HG03039 (cell line): ENCODE measurements at regions not wholly inside any gene's neighbourhood (a gene's known extent, or its start where the extent isn't known, plus 50 kb on each side); places are given as distances from the start of the nearest gene placed in this dataset.
"Not testable (repeated sequence)": the region's sequence is repeated elsewhere in the genome, so short reads cannot be mapped to it uniquely, and the experiment has no call there.

Experiments used
- ATAC-seq: cut with Tn5 transposase; IDR thresholded peaks from one replicate; pipeline ENCODE4 v1.9.1; 2021; ENCODE audit warnings: mild to moderate bottlenecking, moderate library complexity; ENCODE audit not compliant: unreplicated experiment

DNA sequence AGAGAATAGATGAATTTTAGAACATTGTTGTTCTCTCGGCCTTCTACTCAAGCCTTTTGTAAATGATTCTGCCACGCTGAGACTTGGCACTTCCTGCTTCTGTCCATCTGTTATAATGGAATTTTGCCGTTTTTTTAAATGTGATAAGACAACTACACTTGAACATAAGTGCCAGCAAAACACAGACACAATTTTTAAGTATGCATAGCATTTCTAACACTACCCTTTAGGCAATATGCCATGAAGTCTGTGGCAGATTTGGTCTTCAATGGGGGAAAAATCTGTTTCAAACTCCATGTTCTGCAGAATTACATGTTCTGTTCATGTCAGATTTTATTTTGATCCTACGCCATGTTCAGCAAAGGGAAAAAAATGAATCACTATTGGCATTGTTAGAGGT lies 1170.7 kb upstream of the SLC39A10 start:
- no peak for ATAC-seq

DNA sequence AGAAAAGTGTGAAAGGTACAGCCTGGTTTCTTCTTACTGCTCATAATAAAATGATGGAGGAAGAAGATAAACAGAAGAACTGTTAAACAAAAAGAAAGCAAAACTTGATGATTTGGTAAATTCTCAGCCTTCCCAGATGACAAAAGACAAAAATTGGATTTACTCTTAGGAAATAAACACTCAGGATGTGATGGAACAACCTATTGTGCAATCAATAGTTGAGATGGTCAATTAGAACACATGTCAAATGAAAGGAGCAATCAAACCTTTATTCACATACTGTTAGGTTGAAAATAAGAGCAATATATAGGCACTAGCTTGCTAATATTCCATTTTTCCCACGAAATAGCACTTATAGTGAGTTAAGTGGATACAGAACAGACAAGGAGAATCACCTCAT lies 1174.0 kb upstream of the SLC39A10 start:
- no peak for ATAC-seq

DNA sequence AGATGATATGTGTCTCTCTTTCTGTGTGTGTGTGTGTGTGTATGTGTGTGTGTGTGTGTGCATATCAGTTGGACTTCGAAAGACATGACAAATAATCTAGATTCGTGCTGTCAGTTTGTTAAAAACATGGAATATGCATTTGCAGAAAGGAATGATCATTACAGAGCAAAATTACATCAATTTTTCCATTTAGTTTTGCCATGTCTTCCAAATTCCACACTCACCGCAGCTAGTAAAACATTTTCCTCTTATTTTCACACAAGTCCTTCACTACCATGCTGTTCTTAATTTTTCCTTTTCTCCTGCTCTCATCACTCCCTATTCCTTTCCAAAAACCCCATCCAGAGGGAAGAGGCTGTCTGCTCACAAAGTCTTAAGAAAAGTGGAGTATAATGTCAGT lies 1191.4 kb upstream of the SLC39A10 start:
- no peak for ATAC-seq

DNA sequence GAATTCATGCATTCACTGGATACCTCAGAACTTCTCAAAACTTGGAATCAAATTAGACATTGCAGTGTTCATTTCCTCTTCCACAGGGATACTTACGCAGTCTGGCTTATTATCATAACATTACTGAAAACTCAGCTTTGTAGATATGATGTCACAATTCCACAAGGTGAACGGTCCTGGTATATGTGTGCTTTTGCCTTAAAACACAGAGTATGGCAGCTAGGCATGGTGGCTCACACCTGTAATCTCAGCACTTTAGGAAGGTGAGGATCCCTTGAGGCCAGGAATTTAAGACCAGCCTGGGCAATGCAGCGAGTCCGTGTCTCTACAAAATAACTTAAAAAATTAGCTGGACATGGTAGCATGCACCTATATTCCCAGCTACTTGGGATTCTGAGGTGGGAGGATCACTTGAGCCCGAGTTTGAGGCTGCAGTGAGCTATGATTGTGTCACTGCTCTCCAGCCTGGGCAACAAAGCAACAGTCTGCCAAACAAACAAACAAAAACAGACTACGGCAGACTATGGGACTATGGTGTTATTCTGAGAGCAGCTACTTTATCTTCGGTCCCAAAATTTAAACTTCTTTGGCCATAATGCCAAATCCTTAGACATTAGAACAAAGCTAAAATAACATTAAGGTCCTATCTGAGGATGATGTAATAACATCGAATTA lies 1191.9 kb upstream of the SLC39A10 start:
- no peak for ATAC-seq

DNA sequence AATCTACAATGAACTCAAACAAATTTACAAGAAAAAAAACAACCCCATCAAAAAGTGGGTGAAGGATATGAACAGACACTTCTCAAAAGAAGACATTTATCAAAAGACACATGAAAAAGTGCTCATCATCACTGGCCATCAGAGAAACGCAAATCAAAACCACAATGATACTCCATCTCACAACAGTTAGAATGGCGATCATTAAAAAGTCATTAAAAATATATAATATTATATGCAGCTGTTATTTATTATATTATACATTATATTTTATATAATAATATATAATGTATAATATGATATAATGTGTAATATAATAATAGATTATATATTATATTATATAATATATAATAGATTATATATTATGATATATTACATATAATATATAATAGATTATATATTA lies 1194.1 kb upstream of the SLC39A10 start:
- ATAC-seq, result not testable (repeated sequence)

DNA sequence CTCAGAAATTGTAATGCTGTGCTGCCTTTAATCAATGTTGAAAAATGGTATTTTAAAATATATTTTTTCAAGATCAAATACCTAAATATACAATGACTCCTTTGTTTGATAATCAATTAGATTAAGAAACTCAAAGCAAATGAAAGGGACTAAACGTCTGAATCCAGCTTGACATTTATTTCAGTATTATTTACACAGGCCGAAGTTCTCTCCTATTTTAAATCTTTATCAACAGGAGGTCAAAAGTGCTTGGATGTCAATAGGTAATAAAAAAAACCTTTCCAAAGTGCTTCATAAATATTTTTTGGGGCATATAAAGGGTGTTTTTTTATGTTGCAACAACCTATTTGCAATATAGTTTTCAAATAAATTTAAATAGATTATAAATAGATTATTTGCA lies 1201.7 kb upstream of the SLC39A10 start:
- ATAC-seq, result no peak

DNA sequence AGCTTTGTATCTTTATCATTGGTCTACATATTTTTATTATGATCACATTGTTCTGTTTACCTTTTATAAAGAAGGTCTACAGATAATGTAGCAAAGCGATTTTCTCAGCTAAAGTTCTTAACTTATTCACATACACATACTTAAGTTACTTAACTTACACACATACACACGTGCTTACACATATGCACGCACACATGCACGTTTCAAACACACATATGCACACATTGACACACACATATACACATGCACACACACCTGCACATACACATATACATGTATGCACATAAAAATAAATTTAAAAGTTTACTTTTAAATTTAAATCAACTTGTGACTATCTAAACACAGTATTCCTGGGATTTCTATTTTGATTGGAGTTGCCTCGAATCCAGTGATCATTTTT lies 1204.5 kb upstream of the SLC39A10 start:
- no peak for ATAC-seq

DNA sequence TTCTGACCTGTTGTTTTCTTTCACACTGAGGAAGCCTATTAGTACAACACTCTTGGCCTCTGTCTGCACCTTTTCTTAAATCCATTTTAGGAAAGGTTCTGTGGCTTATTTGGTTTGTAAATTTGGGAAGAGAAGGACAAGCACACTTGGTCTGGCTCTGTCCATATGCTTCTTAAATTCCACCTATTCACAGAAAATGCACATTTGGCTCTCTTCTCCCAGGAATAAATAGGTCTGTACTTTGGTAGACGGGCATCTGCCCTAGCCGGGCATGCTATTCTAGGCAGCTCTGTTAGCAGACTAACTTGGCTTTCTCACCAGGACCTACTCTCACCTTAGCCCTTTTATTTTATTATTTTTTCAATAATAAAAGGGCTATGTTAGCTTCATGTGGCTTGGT lies 1211.8 kb upstream of the SLC39A10 start:
- ATAC-seq, result no peak

DNA sequence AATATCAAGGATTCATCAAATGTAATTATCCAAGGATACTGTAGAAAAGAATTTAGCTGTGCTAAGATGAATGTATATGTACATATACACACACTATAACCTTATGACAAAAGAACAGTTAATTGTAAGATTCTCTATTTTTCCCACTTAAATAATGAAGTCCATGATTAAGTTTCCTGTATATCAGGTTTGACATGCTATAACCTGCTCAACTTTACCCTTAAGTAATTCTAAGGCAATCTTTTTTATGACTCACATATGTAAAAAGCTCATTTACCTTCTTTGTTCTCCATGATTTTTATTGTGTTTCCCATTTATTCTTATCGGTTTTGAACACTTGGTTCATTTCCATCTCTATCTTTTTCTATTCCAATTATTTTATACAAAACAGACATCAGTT lies 1213.1 kb upstream of the SLC39A10 start:
- ATAC-seq, result no peak

DNA sequence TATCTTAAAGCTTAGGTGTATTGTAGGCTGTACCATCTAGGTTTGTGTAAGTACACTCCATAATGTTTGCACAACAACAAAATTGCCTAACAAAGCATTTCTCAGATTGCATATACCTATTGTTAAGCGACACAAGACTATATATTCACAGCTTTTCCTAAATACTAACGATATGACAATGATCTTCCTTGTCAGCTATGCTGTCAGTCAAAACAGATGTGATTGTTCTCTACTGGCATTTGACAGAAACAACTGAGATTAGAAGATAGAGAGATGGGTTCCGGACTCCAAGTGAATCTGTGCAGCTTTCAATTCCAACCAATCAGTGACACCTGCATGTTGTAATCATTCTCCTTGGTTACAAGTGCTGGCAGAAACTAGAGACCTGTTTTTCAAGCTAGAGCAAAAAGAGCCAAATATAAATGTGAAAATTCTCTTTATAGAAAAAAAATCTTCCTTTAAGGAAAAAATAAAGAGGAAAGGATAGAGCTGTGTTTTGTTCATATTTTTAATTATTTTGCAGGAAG lies 1232.3 kb upstream of the SLC39A10 start:
- ATAC-seq, result no peak

DNA sequence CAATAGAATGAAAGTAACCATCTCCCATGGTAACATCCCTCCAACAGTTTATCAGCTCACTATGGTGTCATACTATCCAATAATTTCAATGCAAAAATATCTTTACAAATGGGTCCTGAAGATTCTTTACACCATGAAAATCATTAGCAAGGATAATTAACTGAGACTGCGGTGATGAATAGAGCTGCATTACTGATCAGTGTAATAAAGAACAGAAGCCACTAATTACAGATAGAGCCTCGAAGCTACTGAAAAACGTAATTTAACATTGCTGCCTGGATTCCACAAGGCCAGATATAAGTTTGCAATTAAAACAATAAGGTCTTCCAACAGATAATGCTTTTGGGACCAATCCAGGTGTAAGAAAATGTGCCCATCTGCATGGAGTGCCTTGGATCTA lies 1245.8 kb upstream of the SLC39A10 start:
- no peak for ATAC-seq

DNA sequence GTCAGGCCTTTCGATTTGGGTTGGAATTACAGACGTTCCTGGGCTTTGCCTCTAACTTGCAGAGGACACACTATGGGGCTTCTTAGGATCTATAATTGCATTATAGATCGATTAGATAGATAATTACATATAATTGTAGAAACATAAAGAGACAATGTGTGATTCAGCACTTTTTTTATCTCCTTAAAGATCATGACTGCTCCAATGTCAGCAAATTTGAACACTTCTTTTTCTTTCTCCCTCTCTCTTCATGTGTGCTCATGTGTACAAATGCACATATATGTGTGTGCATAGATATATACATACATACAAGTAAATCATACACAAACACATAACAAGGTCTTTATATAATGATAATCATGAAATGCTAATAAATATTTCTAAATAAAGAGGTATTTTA lies 1261.2 kb upstream of the SLC39A10 start:
- no peak for ATAC-seq

DNA sequence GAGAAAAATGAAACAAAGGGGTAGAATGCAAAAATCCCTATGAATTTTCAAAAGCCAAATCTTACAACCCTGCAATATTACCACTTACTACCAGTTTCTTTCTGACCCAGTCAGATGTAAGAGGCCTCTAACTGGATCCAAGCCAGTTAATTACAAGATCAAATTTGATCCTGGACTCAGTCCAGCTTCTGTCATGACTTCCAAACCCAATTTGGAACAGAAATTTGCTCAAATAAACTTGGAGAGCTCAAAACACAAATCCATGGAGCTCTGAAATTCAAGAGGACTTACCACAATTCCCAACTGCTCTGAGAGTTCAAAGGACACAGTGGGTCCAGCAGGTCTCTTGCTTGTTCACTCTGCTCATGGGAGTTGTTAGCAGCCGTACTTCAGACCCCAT lies 1271.7 kb upstream of the SLC39A10 start:
- no peak for ATAC-seq

DNA sequence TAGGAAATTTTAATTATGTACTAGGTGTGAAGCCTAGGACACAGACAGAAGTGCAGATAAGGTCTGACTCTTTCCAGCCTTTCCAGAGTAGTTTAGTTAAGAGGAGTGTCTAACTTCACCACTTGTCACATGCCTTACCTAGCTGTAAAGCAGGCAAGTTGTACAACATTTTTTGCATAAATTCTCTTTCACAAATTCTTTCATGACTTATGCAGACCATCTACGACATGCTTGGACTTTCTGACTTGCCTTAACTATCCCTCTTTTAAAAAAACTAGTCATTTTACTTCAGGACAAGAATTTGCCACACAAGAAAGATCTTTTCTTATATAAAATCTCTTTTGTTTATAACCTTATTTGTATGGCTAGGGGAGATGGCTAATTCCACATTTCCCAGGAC lies 1273.6 kb upstream of the SLC39A10 start:
- no peak for ATAC-seq

DNA sequence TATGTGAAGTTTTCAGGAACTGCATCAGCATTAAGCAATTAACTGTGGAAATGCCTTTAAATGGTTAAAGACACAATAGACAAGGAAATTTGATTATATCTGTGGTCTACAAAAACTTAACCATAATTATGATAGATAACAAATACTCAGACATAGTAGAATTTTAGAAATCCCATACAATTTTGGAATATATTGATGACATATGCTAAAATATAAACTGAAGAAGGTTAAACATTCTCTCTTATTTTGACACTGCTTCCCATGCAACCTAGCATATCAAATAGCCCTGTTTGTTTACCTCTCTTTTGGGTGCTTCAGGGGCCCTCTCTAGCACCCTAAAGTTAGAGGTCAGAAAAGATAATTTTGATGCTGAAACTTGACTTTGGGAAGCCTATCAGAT lies 1274.8 kb upstream of the SLC39A10 start:
- ATAC-seq, result no peak

DNA sequence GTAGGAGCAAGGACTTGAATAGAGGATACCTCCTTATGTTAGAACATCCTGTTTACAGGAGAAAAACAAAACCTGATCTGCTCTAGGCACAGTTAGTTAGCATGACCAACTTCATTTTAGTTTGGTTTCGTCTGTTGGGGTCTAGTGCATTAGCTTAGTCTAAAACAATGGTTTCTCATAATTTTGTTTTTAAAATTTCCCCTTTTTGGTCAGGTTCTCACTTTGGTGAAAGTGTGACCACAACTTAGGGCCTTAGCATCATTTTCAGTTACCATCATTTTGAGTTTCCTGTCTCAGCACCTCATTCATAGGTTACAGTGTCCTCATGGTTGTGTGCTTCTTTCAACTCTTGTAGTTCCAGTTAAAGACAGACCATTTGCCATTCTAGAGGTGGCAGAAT lies 1277.0 kb upstream of the SLC39A10 start:
- no peak for ATAC-seq

DNA sequence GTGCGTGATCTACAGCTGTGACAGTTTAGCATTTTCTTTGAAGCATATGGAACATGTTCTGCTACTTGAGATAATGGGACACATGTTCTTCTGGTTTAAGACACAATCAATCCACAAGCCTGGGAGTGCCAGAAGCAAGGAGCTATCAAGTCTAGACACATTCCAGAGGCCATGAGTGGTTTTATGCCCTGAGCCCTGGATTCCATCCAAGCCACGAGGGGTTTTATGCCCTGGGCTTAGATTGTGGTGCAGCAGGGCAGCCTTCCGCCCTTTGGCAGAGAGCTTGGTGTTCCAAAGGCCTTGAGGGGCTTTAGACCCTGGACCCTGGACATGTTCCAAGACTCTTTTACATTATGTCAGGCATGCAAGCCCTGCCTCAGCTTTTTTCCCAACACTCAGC lies 1289.6 kb upstream of the SLC39A10 start:
- ATAC-seq, result not testable (repeated sequence)

DNA sequence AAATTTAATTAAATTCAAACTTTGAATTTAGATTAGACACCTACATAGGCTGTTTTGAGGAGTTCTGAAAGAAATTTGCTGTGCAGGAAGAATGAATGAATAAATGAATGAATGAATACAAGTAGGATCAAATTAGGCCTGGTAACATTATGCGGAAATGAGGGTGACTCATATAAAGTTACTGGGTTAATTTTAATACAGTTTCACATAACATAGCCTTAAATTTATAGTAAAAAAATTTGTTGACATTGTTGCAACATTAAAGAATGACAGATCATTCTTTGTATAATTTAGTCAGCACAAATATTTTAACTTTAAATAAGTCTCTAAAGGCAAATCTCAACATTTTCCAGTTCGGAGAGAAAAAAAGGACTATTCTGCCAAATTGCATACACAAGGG lies 1293.1 kb upstream of the SLC39A10 start:
- no peak for ATAC-seq

DNA sequence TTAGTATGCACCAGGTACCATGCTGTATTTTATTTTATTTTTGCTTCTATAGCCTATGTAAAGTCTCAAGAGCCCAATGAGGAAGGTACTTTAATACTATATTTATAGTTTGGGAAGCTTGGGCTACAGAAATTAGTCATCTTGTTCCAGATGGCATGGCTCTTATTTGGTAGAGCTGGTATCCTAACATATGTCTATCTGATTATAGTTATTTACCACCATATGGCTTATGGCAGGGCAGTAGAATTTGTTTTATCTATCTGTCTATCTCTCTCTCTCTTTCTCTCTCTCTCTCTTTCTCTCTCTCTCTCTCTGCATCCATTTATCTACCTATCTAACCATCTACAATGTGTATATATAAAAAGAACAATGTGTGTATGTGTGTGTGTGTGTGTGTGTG lies 1293.7 kb upstream of the SLC39A10 start:
- no peak for ATAC-seq

DNA sequence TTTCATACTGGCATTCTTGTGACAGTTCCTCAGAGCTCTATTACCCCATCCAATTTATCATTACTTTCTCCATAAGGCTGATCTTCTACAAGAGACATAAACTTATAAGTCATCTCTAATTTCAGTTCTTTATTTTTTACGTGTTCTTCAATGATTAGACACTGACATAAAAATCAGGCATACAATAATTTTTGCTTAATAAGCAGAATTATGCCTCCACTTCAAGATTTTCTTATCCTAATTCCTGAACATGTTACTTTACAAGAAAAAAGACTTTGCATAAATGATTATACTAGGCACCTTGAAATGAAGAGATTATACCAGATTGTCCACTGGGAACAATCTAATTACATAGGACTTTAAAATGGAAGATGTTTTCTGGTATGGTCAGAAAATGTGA lies 1304.5 kb upstream of the SLC39A10 start:
- no peak for ATAC-seq

DNA sequence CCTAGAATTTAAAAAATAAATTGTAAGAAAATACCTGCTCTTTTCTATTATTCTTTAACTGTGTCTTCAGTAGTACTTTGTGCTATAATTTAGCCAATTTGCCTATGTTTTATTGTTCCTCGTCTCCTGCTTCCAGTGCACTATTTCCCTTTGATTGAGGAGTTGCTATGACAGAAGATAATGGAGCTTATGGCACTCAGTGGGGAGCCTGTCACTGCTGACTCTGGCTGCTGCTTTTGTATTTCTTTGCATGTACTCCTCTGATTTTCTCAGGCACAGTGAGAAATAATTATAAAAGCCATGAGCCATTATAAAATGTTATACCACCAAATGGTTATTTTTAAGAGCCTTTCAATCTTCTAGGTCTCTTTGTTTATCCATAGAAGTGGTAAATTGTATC lies 1310.8 kb upstream of the SLC39A10 start:
- no peak for ATAC-seq

DNA sequence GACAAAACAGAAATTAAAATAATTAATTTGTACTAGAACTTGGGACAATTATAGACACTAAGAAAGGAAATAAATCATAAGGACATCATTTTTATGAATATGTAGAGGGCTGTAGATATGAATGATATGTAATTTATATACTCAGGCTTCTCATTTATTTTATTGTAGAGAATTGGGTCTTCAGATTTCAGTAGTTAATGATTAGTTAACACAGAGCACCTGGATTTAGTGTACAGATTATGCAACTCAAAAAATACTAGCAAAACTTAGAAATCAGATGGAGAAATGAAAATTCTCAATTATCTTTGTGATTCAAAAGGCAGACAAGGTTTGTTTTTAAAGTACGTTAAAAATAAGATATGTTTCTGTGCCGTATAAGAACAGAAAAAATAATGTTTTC lies 1311.7 kb upstream of the SLC39A10 start:
- ATAC-seq, result no peak

DNA sequence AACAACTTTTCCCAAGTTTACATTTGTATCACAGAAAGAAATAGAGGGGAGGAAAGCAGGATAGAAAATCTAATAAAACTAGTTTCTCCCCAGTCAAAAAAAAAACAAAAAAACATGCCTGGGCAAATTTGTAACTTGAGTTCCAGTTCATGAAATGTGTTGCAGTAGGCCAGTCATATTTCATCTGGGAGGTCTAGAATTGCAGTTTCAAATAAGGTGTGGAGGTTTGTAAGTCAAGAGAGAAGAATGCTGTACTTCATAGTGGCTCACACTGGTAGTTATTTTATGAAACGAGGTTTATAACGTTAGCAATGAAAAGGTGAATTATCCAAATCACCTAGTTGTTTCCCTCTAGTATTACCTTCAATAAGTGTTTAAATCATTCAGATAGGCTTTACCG lies 1313.9 kb upstream of the SLC39A10 start:
- no peak for ATAC-seq
